A549 (cell line): ENCODE measurements at regions not wholly inside any gene's neighbourhood (a gene's known extent, or its start where the extent isn't known, plus 50 kb on each side); places are given as distances from the start of the nearest gene placed in this dataset.

ENCODE experiments used
- ESRRA ChIP-seq: fragments of 150-350 bp; IDR thresholded peaks from 2 replicates; pipeline ENCODE4 v1.6.1; 2014; ENCODE audit warnings: mild to moderate bottlenecking, low read length, borderline replicate concordance
- TF ChIP-seq, protein P1 (sequence below): fragments of 200-600 bp; sonication (generic); IDR thresholded peaks from 2 replicates; pipeline ENCODE4 v1.6.1; 2016; ENCODE audit warnings: antibody characterized with exemption, mild to moderate bottlenecking, moderate library complexity

DNA sequence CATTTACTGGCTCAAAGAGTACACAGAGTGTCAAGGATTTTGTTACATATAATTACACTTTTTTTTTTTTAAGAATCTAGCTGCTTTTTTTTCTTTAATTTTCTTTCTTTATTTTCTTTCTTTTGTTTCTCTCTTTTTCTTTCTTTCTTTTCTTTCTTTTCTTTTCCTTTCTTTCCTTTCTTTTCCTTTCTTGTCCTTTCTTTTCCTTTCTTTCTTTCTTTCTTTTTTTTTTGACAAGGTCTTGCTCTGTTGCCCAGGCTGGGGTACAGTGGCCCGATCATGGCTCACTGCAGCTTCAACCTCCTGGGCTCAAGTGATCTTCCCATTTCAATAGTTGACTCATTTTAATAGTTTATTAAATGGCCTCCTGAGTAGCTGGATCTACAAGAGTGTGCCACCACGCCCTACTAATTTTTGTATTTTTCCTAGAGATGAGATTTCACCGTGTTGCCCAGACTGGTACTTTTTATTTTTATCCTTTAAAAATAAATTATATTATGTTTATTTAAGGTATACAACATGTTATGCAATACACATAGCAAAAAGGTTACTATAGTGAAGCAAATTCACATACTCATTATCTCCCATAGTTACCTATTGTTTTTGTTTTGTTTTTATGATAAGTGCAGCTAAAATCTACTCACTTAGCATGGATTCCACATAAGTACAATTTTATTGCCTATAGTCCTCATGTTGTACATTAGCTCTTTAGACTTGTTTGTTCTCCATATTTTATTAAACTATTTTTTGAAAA, 381.5 kb upstream of the KLF4 start:
- TF ChIP-seq, protein P1, sequence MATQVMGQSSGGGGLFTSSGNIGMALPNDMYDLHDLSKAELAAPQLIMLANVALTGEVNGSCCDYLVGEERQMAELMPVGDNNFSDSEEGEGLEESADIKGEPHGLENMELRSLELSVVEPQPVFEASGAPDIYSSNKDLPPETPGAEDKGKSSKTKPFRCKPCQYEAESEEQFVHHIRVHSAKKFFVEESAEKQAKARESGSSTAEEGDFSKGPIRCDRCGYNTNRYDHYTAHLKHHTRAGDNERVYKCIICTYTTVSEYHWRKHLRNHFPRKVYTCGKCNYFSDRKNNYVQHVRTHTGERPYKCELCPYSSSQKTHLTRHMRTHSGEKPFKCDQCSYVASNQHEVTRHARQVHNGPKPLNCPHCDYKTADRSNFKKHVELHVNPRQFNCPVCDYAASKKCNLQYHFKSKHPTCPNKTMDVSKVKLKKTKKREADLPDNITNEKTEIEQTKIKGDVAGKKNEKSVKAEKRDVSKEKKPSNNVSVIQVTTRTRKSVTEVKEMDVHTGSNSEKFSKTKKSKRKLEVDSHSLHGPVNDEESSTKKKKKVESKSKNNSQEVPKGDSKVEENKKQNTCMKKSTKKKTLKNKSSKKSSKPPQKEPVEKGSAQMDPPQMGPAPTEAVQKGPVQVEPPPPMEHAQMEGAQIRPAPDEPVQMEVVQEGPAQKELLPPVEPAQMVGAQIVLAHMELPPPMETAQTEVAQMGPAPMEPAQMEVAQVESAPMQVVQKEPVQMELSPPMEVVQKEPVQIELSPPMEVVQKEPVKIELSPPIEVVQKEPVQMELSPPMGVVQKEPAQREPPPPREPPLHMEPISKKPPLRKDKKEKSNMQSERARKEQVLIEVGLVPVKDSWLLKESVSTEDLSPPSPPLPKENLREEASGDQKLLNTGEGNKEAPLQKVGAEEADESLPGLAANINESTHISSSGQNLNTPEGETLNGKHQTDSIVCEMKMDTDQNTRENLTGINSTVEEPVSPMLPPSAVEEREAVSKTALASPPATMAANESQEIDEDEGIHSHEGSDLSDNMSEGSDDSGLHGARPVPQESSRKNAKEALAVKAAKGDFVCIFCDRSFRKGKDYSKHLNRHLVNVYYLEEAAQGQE: no peak
- TF ChIP-seq ESRRA: no peak
